K562 (cell line): ENCODE measurements at regions not wholly inside any gene's neighbourhood (a gene's known extent, or its start where the extent isn't known, plus 50 kb on each side); places are given as distances from the start of the nearest gene placed in this dataset.

Source experiments
- ATAC-seq: fragments of 200-7000 bp; cut with Tn5 transposase; 3 replicates; pipeline ENCODE4 v1.9.1; 2020; ENCODE audit warnings: moderate library complexity
- BruUV-seq: library from RNA; stranded (reverse); fragments of 400-500 nt; replicated peaks from 2 replicates; lab custom pipeline; 2021; lab: Mats Ljungman, UMichigan
- CTCF ChIA-PET: fragments of 300-600 bp; formaldehyde crosslinking; extraction: SDS; loops from one replicate; lab custom pipeline; 2021; ENCODE audit warnings: low intra/inter-chr PET ratio; lab: Yijun Ruan, JAX
- POLR2A ChIA-PET: fragments of 300-600, 350-650 bp; sonication (Branson Sonifier 250); formaldehyde crosslinking; extraction: SDS; loops from one replicate; lab custom pipeline; 2021; ENCODE audit warnings: antibody characterized with exemption, inconsistent platforms; lab: Yijun Ruan, JAX
- DNase-seq, 4 experiments: peaks; one replicate each; pipeline versions ENCODE4 v3.0.0 to v3.0.0-alpha.2; 2011 to 2018; ENCODE audit warnings: low spot score in 3 of 4, mixed read lengths in 3 of 4; ENCODE audit errors: extremely low read depth in 1 of 4
- FAIRE-seq: peaks from 2 replicates; lab custom pipeline; 2011; peaks lifted over from hg19 to GRCh38; lab: Jason Lieb, UNC
- H2AFZ ChIP-seq: 2 replicates; pipeline ENCODE4 v1.6.0; 2011; ENCODE audit warnings: low read depth, low read length, control low read depth, inconsistent platforms
- H3K27ac ChIP-seq: fragments of 200-600 bp; 3 replicates; pipeline ENCODE4 v1.8.0; 2011; ENCODE audit warnings: low read depth, mild to moderate bottlenecking, control low read depth, inconsistent platforms, low read length, moderate library complexity, mixed read lengths; ENCODE audit errors: extremely low read depth
- H3K27me3 ChIP-seq, 2 experiments: fragments of 300-600 bp in 1 of 2; 2 replicates in 1 of 2; 3 replicates in 1 of 2; pipeline versions ENCODE4 v1.6.0 to v1.8.0; 2011; ENCODE audit warnings: inconsistent platforms in 2 of 2, low read length in 2 of 2, mild to moderate bottlenecking in 1 of 2, mixed read lengths in 1 of 2, moderate library complexity in 1 of 2; ENCODE audit not compliant: control insufficient read depth in 2 of 2, insufficient read depth in 2 of 2
- H3K36me3 ChIP-seq: fragments of 300-600 bp; 3 replicates; pipeline ENCODE4 v1.8.0; 2011; ENCODE audit warnings: mild to moderate bottlenecking, low read length, inconsistent platforms; ENCODE audit not compliant: control insufficient read depth, insufficient read depth
- H3K4me1 ChIP-seq, 2 experiments: fragments of 200-600 bp in 1 of 2; replicated peaks in 1 of 2; 2 replicates in 1 of 2; 3 replicates in 1 of 2; pipeline versions ENCODE4 v1.5.1 to v1.8.0; 2011; ENCODE audit warnings: inconsistent platforms in 2 of 2, low read length in 2 of 2, mild to moderate bottlenecking in 1 of 2, mixed read lengths in 1 of 2, moderate library complexity in 1 of 2; ENCODE audit not compliant: control insufficient read depth in 2 of 2, insufficient read depth in 2 of 2
- H3K4me2 ChIP-seq: 2 replicates; pipeline ENCODE4 v1.6.1; 2011; ENCODE audit warnings: low read length, control low read depth, inconsistent platforms, mixed read lengths; ENCODE audit not compliant: insufficient read depth
- H3K4me3 ChIP-seq: fragments of 200-600 bp; sonication (generic), shearing (Covaris generic); 2 replicates; pipeline ENCODE4 v1.5.1; 2016; ENCODE audit warnings: control low read depth, inconsistent platforms
- H3K79me2 ChIP-seq: fragments of 200-600 bp; 3 replicates; pipeline ENCODE4 v1.8.0; 2011; ENCODE audit warnings: low read length, inconsistent platforms; ENCODE audit not compliant: control insufficient read depth, insufficient read depth
- H3K9ac ChIP-seq, 2 experiments: 2 replicates each; pipeline versions ENCODE4 v1.6.0 to v1.6.1; 2011; ENCODE audit warnings: low read depth in 2 of 2, low read length in 2 of 2, control low read depth in 1 of 2, inconsistent platforms in 1 of 2, mild to moderate bottlenecking in 1 of 2, mixed read lengths in 1 of 2; ENCODE audit not compliant: insufficient read depth in 1 of 2
- H3K9me1 ChIP-seq: one replicate; pipeline ENCODE4 v1.6.0; 2011; ENCODE audit warnings: inconsistent platforms, mild to moderate bottlenecking, low read length, moderate library complexity; ENCODE audit not compliant: control insufficient read depth, insufficient read depth
- H3K9me3 ChIP-seq: replicated peaks from 2 replicates; pipeline ENCODE4 v1.5.1; 2011; ENCODE audit warnings: low read depth, low read length, inconsistent platforms; ENCODE audit not compliant: control insufficient read depth, insufficient read depth
- H4K20me1 ChIP-seq: replicated peaks from 2 replicates; pipeline ENCODE4 v1.6.1; 2011; ENCODE audit warnings: low read length, inconsistent platforms, mixed read lengths; ENCODE audit not compliant: control insufficient read depth, insufficient read depth
- CC2D1A ChIP-seq: fragments of 450-650 bp; IDR thresholded peaks from 2 replicates; pipeline ENCODE4 v1.6.1; 2017; ENCODE audit warnings: mild to moderate bottlenecking
- DIDO1 ChIP-seq: fragments of 450-650 bp; IDR thresholded peaks from 2 replicates; pipeline ENCODE4 v1.6.1; 2016; ENCODE audit warnings: low read depth, missing biosample characterization, missing genetic modification characterization
- GMEB1 ChIP-seq: fragments of 250-450 bp; sonication (Bioruptor Pico); IDR thresholded peaks from 2 replicates; pipeline ENCODE4 v1.4.0; 2020; ENCODE audit warnings: mild to moderate bottlenecking
- HDAC1 ChIP-seq, 2 experiments: fragments of 450-650 bp; IDR thresholded peaks; 2 replicates each; pipeline ENCODE4 v1.6.1; 2016 to 2017; ENCODE audit warnings: inconsistent platforms in 1 of 2, mild to moderate bottlenecking in 1 of 2, moderate library complexity in 1 of 2
- HNRNPH1 ChIP-seq: fragments of 200-400 bp; formaldehyde crosslinking; optimal IDR thresholded peaks from 2 replicates; pipeline ENCODE3; 2017; ENCODE audit warnings: low read depth, mild to moderate bottlenecking, low read length, moderate library complexity
- POLR2AphosphoS2 ChIP-seq: IDR thresholded peaks from 2 replicates; pipeline ENCODE4 v1.6.1; 2012; ENCODE audit warnings: low read length, improper control_type of control experiment
- SOX6 ChIP-seq: fragments of 450-650 bp; IDR thresholded peaks from 2 replicates; pipeline ENCODE4 v1.6.1; 2014; ENCODE audit warnings: mild to moderate bottlenecking
- TBP ChIP-seq: optimal IDR thresholded peaks from 2 replicates; pipeline ENCODE3; 2011; ENCODE audit warnings: low read depth, low read length, improper control_type of control experiment
- TOE1 ChIP-seq, 2 experiments: fragments of 450-650 bp in 1 of 2; sonication (generic) in 1 of 2; formaldehyde crosslinking in 1 of 2; IDR thresholded peaks; 2 replicates each; pipeline versions ENCODE4 v1.7.1 to v1.8.0; 2016 to 2022; ENCODE audit warnings: borderline replicate concordance in 2 of 2, mild to moderate bottlenecking in 2 of 2, antibody characterized with exemption in 1 of 2, inconsistent platforms in 1 of 2, low read depth in 1 of 2, missing genetic modification reagents in 1 of 2, moderate library complexity in 1 of 2
- ZFP1 ChIP-seq: fragments of 450-650 bp; formaldehyde crosslinking; IDR thresholded peaks from 2 replicates; pipeline ENCODE4 v1.4.0; 2020; ENCODE audit warnings: mild to moderate bottlenecking, mixed read lengths
- WGBS: fragments of 100-300 bp; shearing (Covaris generic); methylation state at CpG from one replicate; pipeline ENCODE4 v1.1.6; 2016; ENCODE audit warnings: low coverage, mixed read lengths; ENCODE audit not compliant: insufficient coverage; ENCODE audit errors: missing lambda C conversion rate; 5-methylcytosine and 5-hydroxymethylcytosine counted together
- in situ Hi-C: fragments of 300-500 bp; cut with MboI; formaldehyde crosslinking; loops from 4 replicates; pipeline ENCODE4 v1.15.0; 2018; ENCODE audit warnings: inconsistent platforms, mixed read lengths
- intact Hi-C: fragments of 100-400 bp; cut with micrococcal nuclease; formaldehyde crosslinking; loops from 2 replicates; pipeline ENCODE4 v1.14.2; 2022
- TF ChIP-seq, protein P1 (sequence below), 2 experiments: fragments of 450-650 bp; IDR thresholded peaks; 2 replicates each; pipeline ENCODE4 v1.6.1; 2016; ENCODE audit warnings: mild to moderate bottlenecking in 2 of 2, borderline replicate concordance in 1 of 2, low read depth in 1 of 2, moderate library complexity in 1 of 2

DNA sequence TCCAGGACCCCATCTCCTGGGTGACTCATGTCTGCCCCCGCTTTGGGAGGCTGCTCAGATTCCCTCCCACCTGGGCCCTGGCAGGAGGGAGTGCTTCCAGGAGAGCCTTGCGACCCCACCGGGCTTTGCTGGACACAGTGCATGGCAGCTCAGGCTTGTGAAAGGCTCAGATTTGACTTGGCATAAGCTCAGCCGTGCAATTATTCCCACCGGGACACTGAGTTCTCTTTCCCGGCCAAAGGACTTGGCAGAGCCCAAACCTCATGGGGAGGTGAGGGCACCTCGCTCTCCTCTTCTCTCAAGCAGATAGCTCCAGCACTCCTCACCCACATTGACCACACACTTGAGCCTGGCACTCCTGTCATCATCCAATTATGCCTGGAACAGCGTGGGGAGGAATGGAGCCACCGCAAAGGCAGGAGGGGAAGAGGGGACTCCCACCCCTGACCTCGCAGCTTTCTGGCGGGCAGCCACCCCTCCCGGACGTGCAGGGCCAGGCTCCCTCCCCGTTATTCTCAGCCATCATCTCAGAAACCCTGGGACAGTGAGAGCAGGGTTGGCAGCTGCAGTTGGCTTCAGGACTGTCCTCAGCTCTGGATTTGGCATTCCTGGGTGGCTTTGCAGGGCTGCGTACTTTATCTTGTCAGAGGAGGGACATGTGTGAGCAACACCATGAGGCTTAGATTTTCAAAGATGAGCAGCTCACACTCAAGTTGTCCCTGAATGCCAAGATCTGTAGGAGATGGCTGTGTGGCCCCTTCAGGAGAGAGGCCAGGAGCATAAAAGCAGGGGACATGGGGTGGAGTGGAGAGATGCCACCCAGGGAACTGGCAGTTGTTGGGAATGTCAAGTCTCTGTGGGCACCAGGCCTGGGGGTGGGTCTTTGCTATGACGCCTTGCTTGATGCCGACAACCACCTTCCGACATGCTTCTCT is 306.2 kb downstream of the TEX29 start:
- POLR2A ChIA-PET, result no interaction called here
- intact Hi-C loops (no loop called here), in situ Hi-C loops (no loop called here)
- TF ChIP-seq GMEB1 (CRISPR knock-in tag), result no peak
- no peak for TF ChIP-seq SOX6
- TF ChIP-seq, protein P1, sequence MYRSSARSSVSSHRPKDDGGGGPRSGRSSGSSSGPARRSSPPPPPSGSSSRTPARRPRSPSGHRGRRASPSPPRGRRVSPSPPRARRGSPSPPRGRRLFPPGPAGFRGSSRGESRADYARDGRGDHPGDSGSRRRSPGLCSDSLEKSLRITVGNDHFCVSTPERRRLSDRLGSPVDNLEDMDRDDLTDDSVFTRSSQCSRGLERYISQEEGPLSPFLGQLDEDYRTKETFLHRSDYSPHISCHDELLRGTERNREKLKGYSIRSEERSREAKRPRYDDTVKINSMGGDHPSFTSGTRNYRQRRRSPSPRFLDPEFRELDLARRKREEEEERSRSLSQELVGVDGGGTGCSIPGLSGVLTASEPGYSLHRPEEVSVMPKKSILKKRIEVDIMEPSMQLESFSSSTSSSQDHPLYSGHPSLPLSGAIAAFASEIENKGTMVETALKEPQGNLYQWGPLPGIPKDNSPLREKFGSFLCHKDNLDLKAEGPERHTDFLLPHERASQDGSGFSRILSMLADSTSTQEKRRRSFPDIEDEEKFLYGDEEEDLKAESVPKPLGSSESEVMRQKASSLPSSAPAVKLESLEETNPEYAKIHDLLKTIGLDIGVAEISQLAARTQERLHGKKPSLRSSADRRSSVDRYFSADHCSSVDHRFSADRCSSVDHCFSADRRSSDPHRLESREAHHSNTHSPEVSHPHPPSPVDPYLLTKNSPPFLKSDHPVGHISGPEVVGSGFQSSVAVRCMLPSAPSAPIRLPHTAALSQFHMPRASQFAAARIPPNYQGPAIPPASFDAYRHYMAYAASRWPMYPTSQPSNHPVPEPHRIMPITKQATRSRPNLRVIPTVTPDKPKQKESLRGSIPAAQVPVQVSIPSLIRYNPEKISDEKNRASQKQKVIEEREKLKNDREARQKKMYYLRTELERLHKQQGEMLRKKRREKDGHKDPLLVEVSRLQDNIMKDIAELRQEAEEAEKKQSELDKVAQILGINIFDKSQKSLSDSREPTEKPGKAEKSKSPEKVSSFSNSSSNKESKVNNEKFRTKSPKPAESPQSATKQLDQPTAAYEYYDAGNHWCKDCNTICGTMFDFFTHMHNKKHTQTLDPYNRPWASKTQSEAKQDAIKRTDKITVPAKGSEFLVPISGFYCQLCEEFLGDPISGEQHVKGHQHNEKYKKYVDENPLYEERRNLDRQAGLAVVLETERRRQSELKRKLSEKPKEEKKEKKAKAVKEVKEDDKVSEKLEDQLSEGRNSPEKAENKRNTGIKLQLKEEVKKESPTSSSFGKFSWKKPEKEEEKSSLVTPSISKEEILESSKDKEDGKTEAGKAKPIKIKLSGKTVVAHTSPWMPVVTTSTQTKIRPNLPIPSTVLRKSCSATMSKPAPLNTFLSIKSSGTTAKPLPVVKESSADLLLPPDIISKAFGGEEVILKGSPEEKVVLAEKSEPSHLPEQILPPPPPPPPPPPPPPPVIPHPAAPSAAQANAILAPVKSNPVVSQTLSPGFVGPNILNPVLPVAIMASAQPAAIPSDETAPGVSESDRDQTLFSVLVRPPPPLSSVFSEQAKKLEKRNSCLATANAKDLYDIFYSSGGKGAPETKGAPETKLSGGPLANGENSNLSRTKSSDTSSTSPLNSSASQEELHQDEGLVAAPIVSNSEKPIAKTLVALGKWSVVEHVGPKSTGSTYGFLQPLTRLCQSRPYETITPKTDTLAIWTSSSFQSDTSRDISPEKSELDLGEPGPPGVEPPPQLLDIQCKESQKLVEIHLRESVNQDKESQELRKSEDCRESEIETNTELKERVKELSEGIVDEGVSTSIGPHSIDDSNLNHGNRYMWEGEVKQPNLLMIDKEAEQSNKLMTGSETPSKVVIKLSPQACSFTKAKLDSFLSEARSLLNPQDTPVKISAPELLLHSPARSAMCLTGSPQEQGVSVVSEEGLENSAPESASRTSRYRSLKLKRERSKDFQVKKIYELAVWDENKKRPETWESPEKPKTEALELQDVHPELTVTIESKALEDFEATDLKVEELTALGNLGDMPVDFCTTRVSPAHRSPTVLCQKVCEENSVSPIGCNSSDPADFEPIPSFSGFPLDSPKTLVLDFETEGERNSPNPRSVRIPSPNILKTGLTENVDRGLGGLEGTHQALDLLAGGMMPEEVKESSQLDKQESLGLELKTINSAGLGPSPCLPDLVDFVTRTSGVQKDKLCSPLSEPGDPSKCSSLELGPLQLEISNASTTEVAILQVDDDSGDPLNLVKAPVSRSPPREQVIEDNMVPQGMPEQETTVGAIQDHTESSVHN (IDR thresholded peaks at IDR 0.05; ENCODE audit: borderline replicate concordance in 1 of 2, low read depth in 1 of 2), result no peak
- no peak for TF ChIP-seq ZFP1
- no peak for TF ChIP-seq TOE1 (IDR thresholded peaks at IDR 0.05; ENCODE audit: borderline replicate concordance)
- no peak for TF ChIP-seq TOE1 (CRISPR knock-in tag; IDR thresholded peaks at IDR 0.05; ENCODE audit: borderline replicate concordance, low read depth)
- TF ChIP-seq CC2D1A, result no peak
- no peak for TF ChIP-seq TBP
- no peak for TF ChIP-seq HDAC1 (IDR thresholded peaks at IDR 0.05)
- TF ChIP-seq DIDO1 (tag), result no peak
- TF ChIP-seq POLR2AphosphoS2, result no peak
- TF ChIP-seq HNRNPH1, result no peak
- FAIRE-seq (no peak), DNase-seq (no peak), ATAC-seq (no peak)
- H3K79me2 ChIP-seq, result no peaks in the 10 kb centered on the region
- BruUV-seq, result no TSS peak
- H3K27ac ChIP-seq, result no peak overlapping the region
- no peaks in the 10 kb centered on the region for H3K36me3 ChIP-seq
- no peak overlapping the region for H3K4me2 ChIP-seq
- H4K20me1 ChIP-seq, result no peaks in the 10 kb centered on the region
- H3K4me3 ChIP-seq, result no peak overlapping the region
- H3K27me3 ChIP-seq, result peaks cover 0 to 10% of the 10 kb centered on the region in 2 experiments; a peak in 2 of 5 replicates
- H2AFZ ChIP-seq, result no peak overlapping the region
- CTCF ChIA-PET, result no interaction called here
- 1% methylated on average over 10 of the region's 18 CpGs for WGBS
- H3K4me1 ChIP-seq, result no peaks in the 10 kb centered on the region
- no peaks in the 10 kb centered on the region for H3K9me1 ChIP-seq
- H3K9ac ChIP-seq, result no peak overlapping the region
- H3K9me3 ChIP-seq, result no peaks in the 10 kb centered on the region
